A673 (cell line): ENCODE measurements at regions not wholly inside any gene's neighbourhood (a gene's known extent, or its start where the extent isn't known, plus 50 kb on each side); places are given as distances from the start of the nearest gene placed in this dataset.

Experiments
- CTCF ChIP-seq: fragments of 300-800, 200-600 bp; sonication (generic); conservative IDR thresholded peaks from 2 replicates; pipeline ENCODE4 v1.5.1; 2017; ENCODE audit warnings: low read depth, mild to moderate bottlenecking, antibody characterized with exemption, low read length, moderate library complexity, mixed read lengths
- EZH2 ChIP-seq: fragments of 200-600 bp; sonication (generic); IDR thresholded peaks from 2 replicates; pipeline ENCODE4 v1.6.1; 2017; ENCODE audit warnings: borderline replicate concordance, low read depth, mild to moderate bottlenecking, mixed read lengths, antibody characterized with exemption, low read length; ENCODE audit not compliant: poor library complexity, severe bottlenecking

- TF ChIP-seq CTCF (no peak), EZH2 (no peak)
Measured at GRCh38 chr5:57324861-57325260, 151.0 kb downstream of the GPBP1 start.
